ENCODE measurements at regions not wholly inside any gene's neighbourhood (a gene's known extent, or its start where the extent isn't known, plus 50 kb on each side); places are given as distances from the start of the nearest gene placed in this dataset.

GRCh38 chr13:58376775-58377174 lies 745.2 kb downstream of the PCDH17 start (continued):
- TF ChIP-seq E4F1 (IDR thresholded peaks at IDR 0.05; ENCODE audit: borderline replicate concordance, partially characterized antibody) (no peak), RELB (IDR thresholded peaks at IDR 0.05; ENCODE audit: low read depth) (peak; percentile 49), ZNF207 (IDR thresholded peaks at IDR 0.05; ENCODE audit: borderline replicate concordance) (no peak), EP300 (IDR thresholded peaks at IDR 0.05; ENCODE audit: borderline replicate concordance in 1 of 2, control insufficient read depth in 1 of 2, low read depth in 2 of 2, low read length in 2 of 2) (peak in 1 of 2 experiments; percentile 79; a peak in 2 of 4 replicates), DPF2 (IDR thresholded peaks at IDR 0.05) (0 out of 2 replicates have a peak, but pooled peaks have one; percentile 35), IRF5 (IDR thresholded peaks at IDR 0.05; ENCODE audit: borderline replicate concordance) (no peak), BMI1 (IDR thresholded peaks at IDR 0.05; ENCODE audit: borderline replicate concordance) (0 out of 2 replicates have a peak, but pooled peaks have one; percentile 21), SMC3 (IDR thresholded peaks at IDR 0.05; ENCODE audit: borderline replicate concordance, low read length) (no peak), YBX1 (IDR thresholded peaks at IDR 0.05) (no peak), BACH1 (IDR thresholded peaks at IDR 0.05; ENCODE audit: borderline replicate concordance) (no peak; the same call in 1 of the 2 replicates), NKRF (conservative IDR thresholded peaks at IDR 0.05) (no peak), SREBF1 (IDR thresholded peaks at IDR 0.05; ENCODE audit: low read length) (no peak), ATF7 (IDR thresholded peaks at IDR 0.05; ENCODE audit: low read depth) (peak; percentile 76), IRF3 (IDR thresholded peaks at IDR 0.05) (no peak), MTA2 (IDR thresholded peaks at IDR 0.05; ENCODE audit: low read depth) (peak; percentile 65; the same call in 1 of the 2 replicates), MLLT1 (IDR thresholded peaks at IDR 0.05) (no peak), IKZF2 (IDR thresholded peaks at IDR 0.05) (peak; percentile 74 to 75; a peak in 3 of 4 replicates), FOXK2 (IDR thresholded peaks at IDR 0.05) (no peak), BHLHE40 (IDR thresholded peaks at IDR 0.05; ENCODE audit: borderline replicate concordance in 1 of 2, low read depth in 2 of 2, low read length in 1 of 2) (no peak), CHD1 (IDR thresholded peaks at IDR 0.05; ENCODE audit: low read depth, low read length) (no peak), MXI1 (IDR thresholded peaks at IDR 0.05; ENCODE audit: low read depth, low read length) (no peak)
